Natural killer cell (primary cell): ENCODE measurements at regions not wholly inside any gene's neighbourhood (a gene's known extent, or its start where the extent isn't known, plus 50 kb on each side); places are given as distances from the start of the nearest gene placed in this dataset.

Experiments used
- ATAC-seq, 3 donors: fragments of 150-1000 bp in 2 of 3; fragments of 200-7000 bp in 1 of 3; cut with Tn5 transposase; 1 replicate in 1 of 3; 2 replicates in 2 of 3; pipeline ENCODE4 v1.10.0; 2021; ENCODE audit warnings: mild to moderate bottlenecking in 2 of 3, moderate library complexity in 2 of 3
- DNase-seq, 2 donors: peaks; one replicate each; pipeline versions ENCODE4 v3.0.0 to v3.0.0-alpha.2; 2013 to 2021; ENCODE audit warnings: mixed read lengths in 1 of 2
- H3K27ac ChIP-seq: one replicate; pipeline ENCODE4 v1.5.1; 2013; ENCODE audit warnings: mild to moderate bottlenecking, low read length
- H3K27me3 ChIP-seq: one replicate; pipeline ENCODE4 v1.6.1; 2013; ENCODE audit warnings: low read length; ENCODE audit not compliant: control insufficient read depth, insufficient read depth
- H3K36me3 ChIP-seq: one replicate; pipeline ENCODE4 v1.6.1; 2013; ENCODE audit warnings: low read length; ENCODE audit not compliant: control insufficient read depth, insufficient read depth
- H3K4me1 ChIP-seq: one replicate; pipeline ENCODE4 v1.6.1; 2013; ENCODE audit warnings: low read length; ENCODE audit not compliant: control insufficient read depth, insufficient read depth
- H3K4me3 ChIP-seq: one replicate; pipeline ENCODE4 v1.5.1; 2013; ENCODE audit warnings: low read length
- H3K9me3 ChIP-seq: one replicate; pipeline ENCODE4 v1.6.1; 2013; ENCODE audit warnings: low read length; ENCODE audit not compliant: control insufficient read depth, insufficient read depth
- H3K27ac Mint-ChIP-seq, 2 donors: one replicate each; pipeline ENCODE4 v1.8.0; 2022; ENCODE audit warnings: mild to moderate bottlenecking in 2 of 2, mixed read lengths in 2 of 2, moderate library complexity in 1 of 2
- H3K27me3 Mint-ChIP-seq, 2 donors: one replicate each; pipeline ENCODE4 v1.8.0; 2022; ENCODE audit warnings: low read depth in 2 of 2, mixed read lengths in 2 of 2
- H3K36me3 Mint-ChIP-seq: one replicate; pipeline ENCODE4 v1.8.0; 2022; ENCODE audit warnings: mixed read lengths
- H3K4me1 Mint-ChIP-seq, 2 donors: one replicate each; pipeline ENCODE4 v1.8.0; 2022; ENCODE audit warnings: mixed read lengths in 2 of 2
- H3K4me3 Mint-ChIP-seq: one replicate; pipeline ENCODE4 v1.8.0; 2022; ENCODE audit warnings: mild to moderate bottlenecking, moderate library complexity, mixed read lengths
- H3K9me3 Mint-ChIP-seq, 2 donors: one replicate each; pipeline ENCODE4 v1.8.0; 2022; ENCODE audit warnings: mixed read lengths in 2 of 2
- WGBS: methylation state at CpG from one replicate; pipeline ENCODE4 v1.1.7; 2013; ENCODE audit warnings: missing lambda C conversion rate; ENCODE audit not compliant: insufficient coverage; 5-methylcytosine and 5-hydroxymethylcytosine counted together
- intact Hi-C: fragments of 100-400 bp; cut with micrococcal nuclease; formaldehyde crosslinking; loops from one replicate; pipeline ENCODE4 v1.14.2; 2022
- TF ChIP-seq, protein P1 (sequence below): fragments of 200-600 bp; IDR thresholded peaks from one replicate; pipeline ENCODE4 v1.8.0; 2022; ENCODE audit warnings: antibody characterized with exemption

DNA sequence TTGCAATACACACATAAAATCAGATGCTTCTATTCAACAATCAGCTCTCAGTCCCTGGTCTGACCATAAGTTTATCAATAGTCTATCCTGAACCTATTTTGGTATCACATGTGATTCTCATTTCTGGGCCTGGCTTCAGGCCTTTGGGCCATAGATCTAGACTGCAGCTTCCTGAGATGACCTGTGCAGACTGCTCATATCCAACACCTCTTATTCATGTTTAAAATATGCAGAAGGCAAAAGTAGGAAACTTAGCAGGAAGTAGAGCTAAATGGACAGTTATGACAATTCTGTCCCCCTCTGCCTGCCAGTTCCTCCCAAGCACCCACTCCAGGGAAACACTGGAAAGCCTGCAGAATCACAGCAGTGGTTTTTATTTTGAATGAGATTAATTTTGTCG is 53.3 kb downstream of the C7orf25 start:
- TF ChIP-seq, protein P1, sequence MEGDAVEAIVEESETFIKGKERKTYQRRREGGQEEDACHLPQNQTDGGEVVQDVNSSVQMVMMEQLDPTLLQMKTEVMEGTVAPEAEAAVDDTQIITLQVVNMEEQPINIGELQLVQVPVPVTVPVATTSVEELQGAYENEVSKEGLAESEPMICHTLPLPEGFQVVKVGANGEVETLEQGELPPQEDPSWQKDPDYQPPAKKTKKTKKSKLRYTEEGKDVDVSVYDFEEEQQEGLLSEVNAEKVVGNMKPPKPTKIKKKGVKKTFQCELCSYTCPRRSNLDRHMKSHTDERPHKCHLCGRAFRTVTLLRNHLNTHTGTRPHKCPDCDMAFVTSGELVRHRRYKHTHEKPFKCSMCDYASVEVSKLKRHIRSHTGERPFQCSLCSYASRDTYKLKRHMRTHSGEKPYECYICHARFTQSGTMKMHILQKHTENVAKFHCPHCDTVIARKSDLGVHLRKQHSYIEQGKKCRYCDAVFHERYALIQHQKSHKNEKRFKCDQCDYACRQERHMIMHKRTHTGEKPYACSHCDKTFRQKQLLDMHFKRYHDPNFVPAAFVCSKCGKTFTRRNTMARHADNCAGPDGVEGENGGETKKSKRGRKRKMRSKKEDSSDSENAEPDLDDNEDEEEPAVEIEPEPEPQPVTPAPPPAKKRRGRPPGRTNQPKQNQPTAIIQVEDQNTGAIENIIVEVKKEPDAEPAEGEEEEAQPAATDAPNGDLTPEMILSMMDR: no peak
- no peak overlapping the region for H3K27ac ChIP-seq
- peaks cover 2% of the 10 kb centered on the region for H3K27me3 ChIP-seq
- no peaks in the 10 kb centered on the region for H3K36me3 ChIP-seq
- Mint-ChIP-seq H3K9me3 (peaks cover 2 to 7% of the 10 kb centered on the region in 2 donors), H3K27ac (no peak overlapping the region), H3K4me3 (no peak overlapping the region), H3K27me3 (peaks cover 32 to 54% of the 10 kb centered on the region in 2 donors), H3K4me1 (peaks cover 10 to 12% of the 10 kb centered on the region in 2 donors), H3K36me3 (no peaks in the 10 kb centered on the region)
- no CpG with 5 or more reads among the region's 1 CpG for WGBS
- ATAC-seq: no peak
- DNase-seq: no peak
- H3K4me3 ChIP-seq: no peak overlapping the region
- H3K9me3 ChIP-seq: no peaks in the 10 kb centered on the region
- intact Hi-C loops: no loop called here
- H3K4me1 ChIP-seq: no peaks in the 10 kb centered on the region

DNA sequence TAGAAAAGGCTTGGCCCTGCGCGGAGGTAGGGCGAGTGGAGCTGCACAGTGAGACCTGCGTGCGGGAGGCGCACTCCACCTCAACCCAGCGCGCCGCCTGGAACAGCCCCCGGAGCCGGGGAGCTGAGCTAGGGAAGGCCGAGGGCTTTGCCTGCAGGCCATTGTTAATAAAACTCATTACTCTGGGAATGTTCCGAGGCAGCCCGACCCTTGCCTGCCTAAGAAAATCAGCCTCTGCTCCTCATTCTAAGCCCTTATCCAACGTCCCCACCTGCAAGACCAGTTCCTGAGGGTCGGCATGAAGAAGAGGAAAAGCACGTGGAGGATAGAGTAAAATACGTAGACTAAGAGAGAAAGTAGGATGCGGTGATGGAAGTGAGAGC is 55.3 kb downstream of the C7orf25 start:
- H3K36me3 ChIP-seq: no peaks in the 10 kb centered on the region
- H3K27ac ChIP-seq: no peak overlapping the region
- H3K9me3 ChIP-seq: no peaks in the 10 kb centered on the region
- no peaks in the 10 kb centered on the region for H3K4me1 ChIP-seq
- TF ChIP-seq, protein P1: no peak
- ATAC-seq: no peak
- H3K4me3 ChIP-seq: no peak overlapping the region
- Mint-ChIP-seq H3K9me3 (peaks cover 0 to 3% of the 10 kb centered on the region in 2 donors), H3K4me3 (no peak overlapping the region), H3K27me3 (peaks cover 30 to 67% of the 10 kb centered on the region in 2 donors), H3K4me1 (peaks cover 10 to 12% of the 10 kb centered on the region in 2 donors), H3K36me3 (no peaks in the 10 kb centered on the region), H3K27ac (no peak overlapping the region)
- 39% methylated on average over 18 of the region's 19 CpGs for WGBS
- H3K27me3 ChIP-seq: peaks cover 2% of the 10 kb centered on the region
- no peak for DNase-seq
- intact Hi-C loops: no loop called here

DNA sequence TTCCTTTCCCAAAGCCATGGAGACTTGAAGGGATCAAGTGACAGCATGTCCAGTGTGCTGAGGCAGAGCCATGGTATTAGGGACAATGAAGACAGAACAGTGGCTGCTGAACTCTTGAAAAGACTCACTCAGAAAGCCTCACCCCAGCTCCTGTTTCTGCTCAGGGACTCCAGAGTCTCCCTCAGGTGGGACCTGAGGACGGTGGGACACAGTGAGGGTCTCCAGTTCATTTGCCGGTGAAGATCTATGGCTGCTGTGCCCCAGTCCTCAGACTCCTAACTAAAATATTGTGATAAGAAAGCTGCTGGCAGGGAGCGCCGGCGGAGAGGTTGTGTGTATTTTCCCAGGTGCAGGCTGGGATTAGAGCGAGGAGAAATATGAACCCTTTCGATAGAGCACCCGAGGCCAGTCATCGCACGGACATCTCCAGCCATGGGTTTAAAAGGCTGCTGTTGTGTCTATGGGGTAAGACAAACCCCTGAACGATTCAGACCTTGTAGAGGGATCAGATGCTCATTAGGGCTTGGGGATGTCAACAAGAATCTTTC is 57.2 kb downstream of the C7orf25 start:
- no peaks in the 10 kb centered on the region for H3K9me3 ChIP-seq
- no peak overlapping the region for H3K27ac Mint-ChIP-seq

More for the DNA sequence above, 57.2 kb downstream of the C7orf25 start:
- Histone ChIP-seq H3K4me3 (no peak overlapping the region), H3K27ac (no peak overlapping the region), H3K4me1 (no peaks in the 10 kb centered on the region), H3K27me3 (peaks cover 3% of the 10 kb centered on the region), H3K36me3 (no peaks in the 10 kb centered on the region)
- Mint-ChIP-seq H3K4me3 (no peak overlapping the region), H3K9me3 (no peaks in the 10 kb centered on the region), H3K36me3 (no peaks in the 10 kb centered on the region), H3K4me1 (peaks cover 10 to 12% of the 10 kb centered on the region in 2 donors), H3K27me3 (peaks cover 35 to 63% of the 10 kb centered on the region in 2 donors)
- no peak for ATAC-seq
- intact Hi-C loops: no loop called here
- WGBS: 90% methylated on average over 11 of the region's 11 CpGs
- TF ChIP-seq, protein P1: no peak
- no peak for DNase-seq
